PFSK-1 (cell line): ENCODE measurements at regions not wholly inside any gene's neighbourhood (a gene's known extent, or its start where the extent isn't known, plus 50 kb on each side); places are given as distances from the start of the nearest gene placed in this dataset.

ENCODE experiments used
- FOXP2 ChIP-seq: optimal IDR thresholded peaks from 2 replicates; pipeline ENCODE3; 2011; ENCODE audit warnings: borderline replicate concordance, control low read depth, inconsistent platforms; ENCODE audit not compliant: insufficient read depth; ENCODE audit errors: extremely low read length, extremely low read depth
- POLR2AphosphoS5 ChIP-seq: IDR thresholded peaks from 2 replicates; pipeline ENCODE4 v1.6.1; 2012; ENCODE audit warnings: low read depth, mild to moderate bottlenecking, control low read depth, low read length, moderate library complexity
- SIN3A ChIP-seq: IDR thresholded peaks from 2 replicates; pipeline ENCODE4 v1.6.1; 2012; ENCODE audit warnings: mild to moderate bottlenecking, low read length, moderate library complexity, borderline replicate concordance; ENCODE audit not compliant: insufficient read depth
- TAF1 ChIP-seq: IDR thresholded peaks from 2 replicates; pipeline ENCODE4 v1.6.1; 2012; ENCODE audit warnings: low read length, control low read depth, borderline replicate concordance; ENCODE audit not compliant: insufficient read depth
- TF ChIP-seq, protein P1 (sequence below), 2 experiments: IDR thresholded peaks; 2 replicates each; pipeline versions ENCODE4 v1.6.1 to v1.8.0; 2011 to 2012; ENCODE audit warnings: low read depth in 2 of 2, low read length in 2 of 2, control low read depth in 1 of 2, inconsistent platforms in 1 of 2, mild to moderate bottlenecking in 1 of 2, moderate library complexity in 1 of 2; ENCODE audit not compliant: insufficient read depth in 1 of 2

DNA sequence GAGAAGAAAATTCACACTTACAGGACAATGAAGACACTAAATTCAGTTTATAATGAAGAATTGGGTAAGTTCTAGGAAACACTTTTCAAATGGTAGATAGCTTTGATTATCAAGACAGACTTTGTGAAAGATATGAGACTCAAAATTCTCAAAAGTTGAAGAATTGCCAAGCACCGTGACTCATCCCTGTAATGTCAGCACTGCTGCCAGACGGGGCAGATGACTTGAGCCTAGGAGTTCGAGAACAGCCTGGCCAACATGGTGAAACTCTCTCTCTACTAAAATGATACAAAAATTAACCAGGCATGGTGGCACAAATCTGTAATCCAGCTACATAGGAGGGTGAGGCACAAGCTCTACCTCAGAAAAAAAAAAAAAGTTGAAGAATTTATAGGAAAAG lies 1820.1 kb upstream of the LRRTM1 start:
- TF ChIP-seq, protein P1, sequence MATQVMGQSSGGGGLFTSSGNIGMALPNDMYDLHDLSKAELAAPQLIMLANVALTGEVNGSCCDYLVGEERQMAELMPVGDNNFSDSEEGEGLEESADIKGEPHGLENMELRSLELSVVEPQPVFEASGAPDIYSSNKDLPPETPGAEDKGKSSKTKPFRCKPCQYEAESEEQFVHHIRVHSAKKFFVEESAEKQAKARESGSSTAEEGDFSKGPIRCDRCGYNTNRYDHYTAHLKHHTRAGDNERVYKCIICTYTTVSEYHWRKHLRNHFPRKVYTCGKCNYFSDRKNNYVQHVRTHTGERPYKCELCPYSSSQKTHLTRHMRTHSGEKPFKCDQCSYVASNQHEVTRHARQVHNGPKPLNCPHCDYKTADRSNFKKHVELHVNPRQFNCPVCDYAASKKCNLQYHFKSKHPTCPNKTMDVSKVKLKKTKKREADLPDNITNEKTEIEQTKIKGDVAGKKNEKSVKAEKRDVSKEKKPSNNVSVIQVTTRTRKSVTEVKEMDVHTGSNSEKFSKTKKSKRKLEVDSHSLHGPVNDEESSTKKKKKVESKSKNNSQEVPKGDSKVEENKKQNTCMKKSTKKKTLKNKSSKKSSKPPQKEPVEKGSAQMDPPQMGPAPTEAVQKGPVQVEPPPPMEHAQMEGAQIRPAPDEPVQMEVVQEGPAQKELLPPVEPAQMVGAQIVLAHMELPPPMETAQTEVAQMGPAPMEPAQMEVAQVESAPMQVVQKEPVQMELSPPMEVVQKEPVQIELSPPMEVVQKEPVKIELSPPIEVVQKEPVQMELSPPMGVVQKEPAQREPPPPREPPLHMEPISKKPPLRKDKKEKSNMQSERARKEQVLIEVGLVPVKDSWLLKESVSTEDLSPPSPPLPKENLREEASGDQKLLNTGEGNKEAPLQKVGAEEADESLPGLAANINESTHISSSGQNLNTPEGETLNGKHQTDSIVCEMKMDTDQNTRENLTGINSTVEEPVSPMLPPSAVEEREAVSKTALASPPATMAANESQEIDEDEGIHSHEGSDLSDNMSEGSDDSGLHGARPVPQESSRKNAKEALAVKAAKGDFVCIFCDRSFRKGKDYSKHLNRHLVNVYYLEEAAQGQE (IDR thresholded peaks at IDR 0.05; ENCODE audit: insufficient read depth in 1 of 2, low read depth in 2 of 2, low read length in 2 of 2) = no peak
- TF ChIP-seq POLR2AphosphoS5 (no peak), TAF1 (no peak), SIN3A (no peak), FOXP2 (no peak)
